Type B pancreatic cell (in vitro differentiated cells): ENCODE measurements at regions not wholly inside any gene's neighbourhood (a gene's known extent, or its start where the extent isn't known, plus 50 kb on each side); places are given as distances from the start of the nearest gene placed in this dataset.
"Not testable (repeated sequence)": the region's sequence is repeated elsewhere in the genome, so short reads cannot be mapped to it uniquely, and the experiment has no call there.

ENCODE experiments used
- DNase-seq: peaks from one replicate; pipeline ENCODE4 v3.0.0; 2021; ENCODE audit warnings: mixed read lengths; ENCODE audit not compliant: unreplicated experiment; ENCODE audit errors: extremely low spot score
- H3K27ac Mint-ChIP-seq: 2 replicates; pipeline ENCODE4 v1.8.0; 2021; ENCODE audit warnings: mild to moderate bottlenecking, mixed read lengths
- H3K27me3 Mint-ChIP-seq: 2 replicates; pipeline ENCODE4 v1.8.0; 2021; ENCODE audit warnings: mixed read lengths
- H3K36me3 Mint-ChIP-seq: 2 replicates; pipeline ENCODE4 v1.8.0; 2021; ENCODE audit warnings: mixed read lengths
- H3K4me1 Mint-ChIP-seq: one replicate; pipeline ENCODE4 v1.8.0; 2021; ENCODE audit warnings: mixed read lengths; ENCODE audit not compliant: unreplicated experiment
- H3K4me3 Mint-ChIP-seq: 2 replicates; pipeline ENCODE4 v1.8.0; 2021; ENCODE audit warnings: mild to moderate bottlenecking, mixed read lengths
- H3K9me3 Mint-ChIP-seq: 2 replicates; pipeline ENCODE4 v1.8.0; 2021; ENCODE audit warnings: mixed read lengths
- CTCF ChIP-seq: fragments of 200-600 bp; sonication (generic); conservative IDR thresholded peaks from 2 replicates; pipeline ENCODE4 v1.5.0; 2021; ENCODE audit warnings: antibody characterized with exemption, mild to moderate bottlenecking

GRCh38 chr15:32342772-32343199, 60.3 kb downstream of the GOLGA8K start:
- peak; percentile 28 for TF ChIP-seq CTCF
- not testable (repeated sequence) for H3K27me3 Mint-ChIP-seq, H3K36me3 Mint-ChIP-seq

GRCh38 chr15:32342268-32342667, 60.8 kb downstream of the GOLGA8K start:
- H3K27me3 Mint-ChIP-seq, DNase-seq, H3K4me3 Mint-ChIP-seq, H3K36me3 Mint-ChIP-seq, H3K9me3 Mint-ChIP-seq, H3K4me1 Mint-ChIP-seq, H3K27ac Mint-ChIP-seq: not testable (repeated sequence)

More at GRCh38 chr15:32342772-32343199, 60.3 kb downstream of the GOLGA8K start:
- H3K4me3 Mint-ChIP-seq, H3K9me3 Mint-ChIP-seq, DNase-seq, H3K27ac Mint-ChIP-seq, H3K4me1 Mint-ChIP-seq: not testable (repeated sequence)

- peak overlapping the region; percentile 64 for H3K4me3 Mint-ChIP-seq
- H3K27me3 Mint-ChIP-seq, H3K4me1 Mint-ChIP-seq, H3K27ac Mint-ChIP-seq, H3K36me3 Mint-ChIP-seq, H3K9me3 Mint-ChIP-seq, DNase-seq: not testable (repeated sequence)
These were observed 61.6 kb downstream of the GOLGA8K start for GRCh38 chr15:32341530-32341929.

GRCh38 chr15:32336804-32337203, 66.3 kb downstream of the GOLGA8K start:
- H3K27me3 Mint-ChIP-seq, DNase-seq, H3K36me3 Mint-ChIP-seq, H3K4me3 Mint-ChIP-seq, H3K9me3 Mint-ChIP-seq, H3K4me1 Mint-ChIP-seq, H3K27ac Mint-ChIP-seq: not testable (repeated sequence)

GRCh38 chr15:32323353-32323752, 79.7 kb downstream of the GOLGA8K start:
- not testable (repeated sequence) for DNase-seq, H3K4me1 Mint-ChIP-seq

GRCh38 chr15:32319247-32319646, 83.8 kb downstream of the GOLGA8K start:
- H3K27ac Mint-ChIP-seq, H3K4me3 Mint-ChIP-seq, H3K4me1 Mint-ChIP-seq, H3K27me3 Mint-ChIP-seq, H3K9me3 Mint-ChIP-seq, H3K36me3 Mint-ChIP-seq, DNase-seq: not testable (repeated sequence)

More at GRCh38 chr15:32323353-32323752, 79.7 kb downstream of the GOLGA8K start:
- H3K27me3 Mint-ChIP-seq, H3K27ac Mint-ChIP-seq, H3K36me3 Mint-ChIP-seq, H3K4me3 Mint-ChIP-seq, H3K9me3 Mint-ChIP-seq: not testable (repeated sequence)

- not testable (repeated sequence) for H3K27me3 Mint-ChIP-seq, H3K27ac Mint-ChIP-seq, H3K4me1 Mint-ChIP-seq, DNase-seq, H3K9me3 Mint-ChIP-seq, H3K4me3 Mint-ChIP-seq, H3K36me3 Mint-ChIP-seq
These were observed 86.6 kb downstream of the GOLGA8K start for GRCh38 chr15:32316482-32316881.

GRCh38 chr15:32315079-32315939, 87.8 kb downstream of the GOLGA8K start:
- not testable (repeated sequence) for H3K4me1 Mint-ChIP-seq, H3K27me3 Mint-ChIP-seq, DNase-seq, H3K36me3 Mint-ChIP-seq, H3K27ac Mint-ChIP-seq, H3K4me3 Mint-ChIP-seq, H3K9me3 Mint-ChIP-seq

GRCh38 chr15:32313446-32314209, 89.5 kb downstream of the GOLGA8K start:
- H3K36me3 Mint-ChIP-seq, H3K4me1 Mint-ChIP-seq, H3K4me3 Mint-ChIP-seq, H3K27me3 Mint-ChIP-seq, H3K9me3 Mint-ChIP-seq, H3K27ac Mint-ChIP-seq: not testable (repeated sequence)
- DNase-seq = peak; percentile 66

- not testable (repeated sequence) for H3K36me3 Mint-ChIP-seq, H3K27me3 Mint-ChIP-seq, H3K4me3 Mint-ChIP-seq, H3K9me3 Mint-ChIP-seq, DNase-seq, H3K27ac Mint-ChIP-seq, H3K4me1 Mint-ChIP-seq
These were observed 90.4 kb downstream of the GOLGA8K start for GRCh38 chr15:32312721-32313120.

- not testable (repeated sequence) for H3K27me3 Mint-ChIP-seq, H3K27ac Mint-ChIP-seq, H3K9me3 Mint-ChIP-seq, H3K4me1 Mint-ChIP-seq, DNase-seq, H3K36me3 Mint-ChIP-seq, H3K4me3 Mint-ChIP-seq
These were observed 95.5 kb downstream of the GOLGA8K start for GRCh38 chr15:32307592-32307991.

- H3K27me3 Mint-ChIP-seq, H3K36me3 Mint-ChIP-seq, H3K9me3 Mint-ChIP-seq, H3K27ac Mint-ChIP-seq, DNase-seq, H3K4me1 Mint-ChIP-seq, H3K4me3 Mint-ChIP-seq: not testable (repeated sequence)
These were observed 126.8 kb downstream of the GOLGA8K start for GRCh38 chr15:32276200-32276830.

GRCh38 chr15:32253958-32254357, 149.1 kb downstream of the GOLGA8K start:
- H3K4me1 Mint-ChIP-seq, H3K9me3 Mint-ChIP-seq, H3K27ac Mint-ChIP-seq, H3K36me3 Mint-ChIP-seq, H3K4me3 Mint-ChIP-seq, H3K27me3 Mint-ChIP-seq, DNase-seq: not testable (repeated sequence)
